ENCODE measurements at regions not wholly inside any gene's neighbourhood (a gene's known extent, or its start where the extent isn't known, plus 50 kb on each side); places are given as distances from the start of the nearest gene placed in this dataset.
A peak's percentile ranks its signal among the peaks of the same experiment; 100 is the strongest.

DNA sequence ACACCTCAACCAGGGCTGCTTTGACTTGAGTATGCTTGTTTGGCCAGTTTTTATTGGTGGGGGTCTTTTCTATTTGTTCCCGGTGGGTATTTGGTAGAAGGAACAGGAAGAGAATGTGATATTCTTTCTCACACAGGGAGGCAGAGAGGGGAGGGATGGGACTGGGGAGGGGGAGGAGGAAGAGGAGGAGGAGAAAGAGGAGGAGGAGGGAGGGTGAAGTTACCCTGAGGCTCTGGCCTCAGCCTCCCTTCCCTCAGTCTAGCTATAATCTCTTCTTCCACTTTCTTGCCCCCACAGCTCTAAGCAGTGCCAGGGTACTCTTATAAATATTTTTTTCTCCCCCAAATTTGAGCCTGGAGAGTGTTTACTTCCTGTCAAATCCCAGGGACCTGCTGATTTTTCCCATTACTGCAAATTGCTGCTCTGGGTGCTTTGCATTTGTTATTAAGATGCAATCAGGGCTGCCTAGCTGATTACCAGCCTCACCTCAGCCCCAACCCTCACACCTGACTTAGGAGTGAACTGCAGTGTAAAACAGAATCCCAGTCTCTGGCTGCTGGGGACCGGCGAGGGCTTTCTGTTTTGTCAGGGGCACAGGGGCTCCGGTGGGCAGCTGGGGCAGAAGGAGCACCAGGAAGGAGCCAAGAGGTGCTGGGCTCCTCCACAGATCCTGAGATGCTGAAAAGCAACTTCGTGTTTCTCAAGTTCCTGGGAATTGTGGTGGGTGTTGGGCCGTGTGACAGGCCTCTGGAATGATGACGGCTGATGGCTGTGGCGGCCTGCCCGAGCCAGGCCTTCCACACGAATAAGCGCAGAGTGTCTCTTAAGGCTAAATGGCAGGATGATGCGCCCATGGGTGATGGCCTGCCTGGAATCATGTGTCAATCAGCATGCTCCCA lies 141.4 kb downstream of the CD83 start:
- no peak overlapping the region for H3K4me3 ChIP-seq (replicated peaks in 1 of 2; ENCODE audit: low read depth in 2 of 2, low read length in 2 of 2)
- no peak for DNase-seq (ENCODE audit: low read depth in 2 of 2)
- TF ChIP-seq, protein P1, sequence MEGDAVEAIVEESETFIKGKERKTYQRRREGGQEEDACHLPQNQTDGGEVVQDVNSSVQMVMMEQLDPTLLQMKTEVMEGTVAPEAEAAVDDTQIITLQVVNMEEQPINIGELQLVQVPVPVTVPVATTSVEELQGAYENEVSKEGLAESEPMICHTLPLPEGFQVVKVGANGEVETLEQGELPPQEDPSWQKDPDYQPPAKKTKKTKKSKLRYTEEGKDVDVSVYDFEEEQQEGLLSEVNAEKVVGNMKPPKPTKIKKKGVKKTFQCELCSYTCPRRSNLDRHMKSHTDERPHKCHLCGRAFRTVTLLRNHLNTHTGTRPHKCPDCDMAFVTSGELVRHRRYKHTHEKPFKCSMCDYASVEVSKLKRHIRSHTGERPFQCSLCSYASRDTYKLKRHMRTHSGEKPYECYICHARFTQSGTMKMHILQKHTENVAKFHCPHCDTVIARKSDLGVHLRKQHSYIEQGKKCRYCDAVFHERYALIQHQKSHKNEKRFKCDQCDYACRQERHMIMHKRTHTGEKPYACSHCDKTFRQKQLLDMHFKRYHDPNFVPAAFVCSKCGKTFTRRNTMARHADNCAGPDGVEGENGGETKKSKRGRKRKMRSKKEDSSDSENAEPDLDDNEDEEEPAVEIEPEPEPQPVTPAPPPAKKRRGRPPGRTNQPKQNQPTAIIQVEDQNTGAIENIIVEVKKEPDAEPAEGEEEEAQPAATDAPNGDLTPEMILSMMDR (IDR thresholded peaks at IDR 0.05; ENCODE audit: low read depth, low read length), result no peak

DNA sequence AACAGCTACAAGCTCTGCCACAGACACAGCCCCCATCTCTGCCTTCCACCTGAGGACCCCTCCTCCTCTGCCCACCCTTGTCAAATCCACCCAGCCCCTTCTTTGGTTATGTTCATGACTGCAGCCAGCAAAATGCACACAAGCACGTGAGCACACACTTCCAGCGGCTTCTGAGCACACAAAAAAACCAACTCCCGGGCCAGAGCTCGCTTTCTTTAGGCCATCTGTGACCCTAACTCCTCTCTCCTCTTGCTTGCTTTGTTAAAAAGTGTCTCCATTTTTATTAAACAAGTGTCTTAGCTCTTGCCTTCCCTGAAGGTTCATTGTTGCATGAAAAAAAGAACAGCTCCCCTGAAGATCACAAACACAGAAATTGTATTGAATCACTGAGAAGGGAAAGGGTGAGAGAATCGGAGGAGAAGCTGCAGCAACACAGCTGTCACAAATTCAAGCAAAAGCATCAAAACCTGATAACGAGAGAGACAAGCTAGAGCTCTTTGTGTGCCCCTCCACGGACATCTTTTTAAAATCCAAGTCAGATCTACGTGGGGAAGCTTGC lies 142.1 kb downstream of the CD83 start:
- H3K4me3 ChIP-seq (replicated peaks in 1 of 2; ENCODE audit: low read depth in 2 of 2, low read length in 2 of 2), result no peak overlapping the region
- DNase-seq (ENCODE audit: low read depth in 2 of 2), result no peak
- TF ChIP-seq, protein P1 (IDR thresholded peaks at IDR 0.05; ENCODE audit: low read depth, low read length), result no peak

DNA sequence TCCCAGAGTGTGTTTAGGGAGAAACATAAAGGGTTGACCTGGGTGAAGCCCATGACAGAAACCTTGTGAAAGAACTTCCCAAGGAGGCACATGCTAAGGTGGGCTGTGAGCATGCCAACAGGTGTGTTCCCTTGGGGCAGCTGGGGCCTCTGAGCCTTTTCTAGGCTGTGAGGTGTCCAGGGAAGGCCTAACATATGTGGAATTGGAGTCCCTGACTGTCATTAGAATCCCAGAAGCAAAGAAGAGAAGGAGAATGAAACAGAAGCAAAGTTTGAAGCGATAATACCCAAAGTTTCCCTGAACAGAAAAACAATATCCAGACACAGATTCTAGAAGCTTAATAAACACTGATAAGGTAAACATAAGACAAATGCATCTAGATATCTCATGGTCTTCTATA lies 143.3 kb downstream of the CD83 start:
- TF ChIP-seq, protein P1 (IDR thresholded peaks at IDR 0.05; ENCODE audit: low read depth, low read length), result no peak
- no peak overlapping the region for H3K4me3 ChIP-seq (replicated peaks in 1 of 2; ENCODE audit: low read depth in 2 of 2, low read length in 2 of 2)
- DNase-seq (ENCODE audit: low read depth in 2 of 2), result no peak

DNA sequence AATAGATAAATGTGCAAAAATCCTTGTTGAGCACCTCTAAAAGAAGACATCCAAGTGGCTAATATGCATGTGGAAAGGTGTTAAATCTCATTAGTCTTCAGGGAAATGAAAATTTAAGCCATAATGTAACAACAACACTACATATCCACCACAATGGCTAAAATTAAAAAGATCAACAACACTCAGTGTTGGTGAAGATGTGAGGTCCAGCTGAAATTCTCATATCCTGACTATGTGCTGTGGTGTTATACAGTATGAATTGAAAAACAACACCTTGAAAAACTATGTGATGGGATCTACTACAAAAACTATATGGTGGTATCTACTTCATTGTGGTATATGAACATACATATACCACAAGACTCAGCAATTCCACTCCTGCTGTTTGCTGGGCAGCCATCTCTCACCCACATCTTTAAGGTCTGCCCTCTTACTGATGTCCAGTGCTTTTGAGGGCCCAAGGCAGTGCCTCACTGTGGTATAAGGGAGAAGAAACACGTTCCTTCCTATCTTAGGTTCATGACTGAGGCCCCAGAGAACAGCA lies 146.4 kb downstream of the CD83 start:
- DNase-seq (ENCODE audit: low read depth in 2 of 2), result no peak
- TF ChIP-seq, protein P1 (IDR thresholded peaks at IDR 0.05; ENCODE audit: low read depth, low read length), result no peak

DNA sequence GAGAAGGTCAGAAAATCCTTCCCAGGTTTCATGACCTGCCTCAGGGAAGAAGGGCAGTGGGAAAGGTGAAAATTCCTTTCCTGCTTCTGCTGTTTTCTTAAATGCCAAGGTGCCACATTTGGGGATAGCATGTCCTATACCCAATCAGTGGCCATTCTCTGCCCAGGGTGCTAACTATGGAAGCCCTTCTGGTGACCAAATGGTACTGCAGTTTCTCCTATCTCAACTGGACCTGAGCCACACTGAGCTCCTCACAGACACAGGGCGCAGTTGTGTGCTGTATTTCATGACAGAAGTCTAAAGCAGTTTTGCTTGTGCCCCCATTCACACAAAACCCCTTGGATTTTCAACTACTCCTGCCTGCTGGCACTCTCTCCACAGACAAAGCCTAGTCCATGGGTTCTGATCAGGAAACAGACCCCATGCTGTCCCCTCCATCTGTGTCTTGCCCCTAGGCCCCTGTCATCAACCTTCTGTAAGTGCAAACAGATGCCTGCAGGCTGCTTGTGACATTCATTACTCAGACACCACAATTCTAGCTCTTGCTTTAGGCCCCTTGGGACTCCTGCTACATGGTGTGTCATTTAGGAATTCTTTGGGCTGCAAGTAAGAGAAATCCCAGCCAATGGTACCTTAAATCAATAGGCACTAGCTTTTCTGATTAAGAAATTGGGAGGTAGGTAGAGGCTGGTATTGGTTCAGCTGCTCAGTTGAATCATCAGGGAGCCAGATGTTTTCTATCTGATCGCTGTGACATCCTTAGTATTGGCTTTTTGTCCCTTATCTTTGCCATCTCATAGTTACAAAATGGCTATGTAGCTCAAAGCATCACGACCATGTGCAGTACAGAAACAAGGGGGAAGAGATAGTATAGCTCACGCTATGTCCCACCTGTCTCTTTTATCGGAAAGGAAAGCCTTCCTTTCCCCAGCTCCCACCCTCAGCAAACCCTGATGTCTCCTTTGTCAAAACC lies 147.8 kb downstream of the CD83 start:
- no peak overlapping the region for H3K4me3 ChIP-seq (replicated peaks in 1 of 2; ENCODE audit: low read depth in 2 of 2, low read length in 2 of 2)
- DNase-seq (ENCODE audit: low read depth in 2 of 2), result no peak

More for the DNA sequence above, 146.4 kb downstream of the CD83 start:
- no peak overlapping the region for H3K4me3 ChIP-seq (replicated peaks in 1 of 2; ENCODE audit: low read depth in 2 of 2, low read length in 2 of 2)

DNA sequence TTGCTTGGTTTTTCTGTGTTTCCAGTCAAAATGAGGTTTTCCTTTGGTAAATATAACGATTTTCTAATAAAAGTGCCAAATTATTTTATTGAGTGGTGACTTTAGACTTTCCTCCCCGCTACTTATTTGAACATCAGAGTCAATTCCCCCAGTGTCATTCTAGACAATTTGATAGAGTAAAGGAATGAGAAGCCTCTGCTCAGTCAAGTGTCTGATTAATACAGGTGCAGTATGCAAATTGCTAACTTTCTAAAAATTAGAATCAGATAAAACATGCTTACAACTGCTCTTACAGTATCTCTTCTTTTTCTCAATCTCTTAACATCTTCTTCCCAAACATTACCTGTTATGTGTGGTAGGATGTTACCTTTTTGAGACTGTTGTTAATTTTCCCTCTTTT lies 148.7 kb downstream of the CD83 start:
- H3K4me3 ChIP-seq (replicated peaks in 1 of 2; ENCODE audit: low read depth in 2 of 2, low read length in 2 of 2), result no peak overlapping the region
- DNase-seq (ENCODE audit: low read depth in 2 of 2), result no peak
- TF ChIP-seq, protein P1 (IDR thresholded peaks at IDR 0.05; ENCODE audit: low read depth, low read length), result no peak

More for the DNA sequence above, 147.8 kb downstream of the CD83 start:
- TF ChIP-seq, protein P1 (IDR thresholded peaks at IDR 0.05; ENCODE audit: low read depth, low read length), result peak; percentile 20
